H1 (cell line): ENCODE measurements at regions not wholly inside any gene's neighbourhood (a gene's known extent, or its start where the extent isn't known, plus 50 kb on each side); places are given as distances from the start of the nearest gene placed in this dataset.

ENCODE experiments used
- CTCF ChIA-PET: fragments of 300-600 bp; sonication (Branson Sonifier 250); formaldehyde crosslinking; loops from one replicate; lab custom pipeline; 2021; ENCODE audit not compliant: partially characterized antibody; lab: Charles Lee
- POLR2A ChIA-PET: fragments of 300-600 bp; sonication (Branson Sonifier 250); formaldehyde crosslinking; loops from one replicate; lab custom pipeline; 2021; ENCODE audit warnings: inconsistent platforms; ENCODE audit not compliant: partially characterized antibody; lab: Charles Lee
- DNase-seq, 2 experiments: peaks; one replicate each; pipeline versions ENCODE4 v3.0.0 to v3.0.0-alpha.2; 2010 to 2022; ENCODE audit warnings: low spot score in 2 of 2, low read depth in 1 of 2, mixed read lengths in 1 of 2
- FAIRE-seq: peaks from 2 replicates; lab custom pipeline; 2011; peaks lifted over from hg19 to GRCh38; lab: Jason Lieb, UNC
- H2AFZ ChIP-seq: 2 replicates; pipeline ENCODE4 v1.8.1; 2012; ENCODE audit warnings: low read length, inconsistent platforms
- H2AK5ac ChIP-seq: 2 replicates; pipeline ENCODE4 v1.6.1; 2013; ENCODE audit warnings: low read depth, low read length
- H2BK120ac ChIP-seq: replicated peaks from 2 replicates; pipeline ENCODE3; 2013; ENCODE audit warnings: low read depth, low read length, inconsistent platforms
- H2BK12ac ChIP-seq: 2 replicates; pipeline ENCODE4 v1.6.1; 2013; ENCODE audit warnings: low read depth, low read length
- H2BK15ac ChIP-seq: 2 replicates; pipeline ENCODE4 v1.6.1; 2013; ENCODE audit warnings: low read length
- H2BK20ac ChIP-seq: 2 replicates; pipeline ENCODE4 v1.6.1; 2013; ENCODE audit warnings: low read length
- H2BK5ac ChIP-seq: 2 replicates; pipeline ENCODE4 v1.6.1; 2013; ENCODE audit warnings: low read depth, low read length
- H3K14ac ChIP-seq: 2 replicates; pipeline ENCODE4 v1.6.1; 2013; ENCODE audit warnings: inconsistent platforms; ENCODE audit not compliant: insufficient read length
- H3K18ac ChIP-seq: 2 replicates; pipeline ENCODE4 v1.6.1; 2013; ENCODE audit warnings: low read length; ENCODE audit errors: extremely low read depth
- H3K23ac ChIP-seq: 2 replicates; pipeline ENCODE4 v1.6.1; 2013; ENCODE audit warnings: inconsistent platforms; ENCODE audit not compliant: insufficient read length
- H3K23me2 ChIP-seq: 2 replicates; pipeline ENCODE4 v1.6.1; 2013; ENCODE audit warnings: low read depth, low read length
- H3K27ac ChIP-seq: 2 replicates; pipeline ENCODE4 v1.6.1; 2011; ENCODE audit warnings: low read depth, low read length, inconsistent platforms
- H3K27me3 ChIP-seq, 4 experiments: replicated peaks in 1 of 4; 1 replicate in 1 of 4; 2 replicates in 3 of 4; pipeline versions ENCODE4 v1.6.1 to v1.8.1; 2011 to 2013; ENCODE audit warnings: low read length in 3 of 4, mild to moderate bottlenecking in 3 of 4, inconsistent platforms in 2 of 4, mixed read lengths in 2 of 4, moderate library complexity in 1 of 4; ENCODE audit not compliant: control insufficient read depth in 3 of 4, insufficient read depth in 3 of 4; ENCODE audit errors: extremely low read depth in 1 of 4
- H3K36me3 ChIP-seq, 4 experiments: 2 replicates each; pipeline versions ENCODE4 v1.6.1 to v1.8.1; 2011 to 2013; ENCODE audit warnings: mild to moderate bottlenecking in 4 of 4, low read length in 3 of 4, moderate library complexity in 2 of 4, control low read depth in 1 of 4, inconsistent platforms in 1 of 4; ENCODE audit not compliant: insufficient read depth in 4 of 4, control insufficient read depth in 2 of 4
- H3K4ac ChIP-seq: replicated peaks from 2 replicates; pipeline ENCODE3; 2013; ENCODE audit warnings: low read length, low read depth, mixed read lengths, inconsistent platforms; ENCODE audit not compliant: insufficient read length
- H3K4me1 ChIP-seq, 4 experiments: replicated peaks in 1 of 4; 1 replicate in 1 of 4; 2 replicates in 3 of 4; pipeline versions ENCODE4 v1.6.1 to v1.8.1; 2011 to 2013; ENCODE audit warnings: low read length in 3 of 4, inconsistent platforms in 2 of 4, mixed read lengths in 1 of 4; ENCODE audit not compliant: insufficient read depth in 4 of 4, control insufficient read depth in 3 of 4
- H3K4me2 ChIP-seq, 2 experiments: 2 replicates each; pipeline versions ENCODE4 v1.6.1 to v1.8.1; 2011 to 2013; ENCODE audit warnings: low read depth in 2 of 2, low read length in 2 of 2, control low read depth in 1 of 2, inconsistent platforms in 1 of 2, mild to moderate bottlenecking in 1 of 2; ENCODE audit not compliant: insufficient read depth in 1 of 2
- H3K4me3 ChIP-seq, 4 experiments: fragments of 200-600, 300-600 bp in 1 of 4; sonication (generic), shearing (Covaris generic), sonication (Bioruptor Twin) in 1 of 4; 2 replicates each; pipeline versions ENCODE4 v1.5.1 to v1.8.1; 2011 to 2016; ENCODE audit warnings: low read length in 4 of 4, low read depth in 3 of 4, control low read depth in 2 of 4, inconsistent platforms in 2 of 4, mild to moderate bottlenecking in 2 of 4, mixed read lengths in 1 of 4, moderate library complexity in 1 of 4; ENCODE audit not compliant: insufficient read depth in 2 of 4; ENCODE audit errors: extremely low read depth in 1 of 4
- H3K56ac ChIP-seq: replicated peaks from 2 replicates; pipeline ENCODE3; 2013; ENCODE audit warnings: low read depth, mild to moderate bottlenecking, mixed read lengths, low read length, inconsistent platforms; ENCODE audit not compliant: insufficient read length
- H3K79me1 ChIP-seq: 2 replicates; pipeline ENCODE4 v1.6.1; 2013; ENCODE audit warnings: low read depth, low read length, control low read depth
- H3K79me2 ChIP-seq, 2 experiments: 2 replicates each; pipeline versions ENCODE4 v1.6.1 to v1.8.1; 2012 to 2013; ENCODE audit warnings: low read length in 2 of 2, mild to moderate bottlenecking in 2 of 2, inconsistent platforms in 1 of 2; ENCODE audit not compliant: insufficient read depth in 2 of 2, control insufficient read depth in 1 of 2
- H3K9ac ChIP-seq, 4 experiments: replicated peaks in 1 of 4; 1 replicate in 1 of 4; 2 replicates in 3 of 4; pipeline versions ENCODE4 v1.6.1 to v1.8.1; 2011 to 2013; ENCODE audit warnings: low read depth in 3 of 4, low read length in 3 of 4, control low read depth in 2 of 4, mild to moderate bottlenecking in 2 of 4, moderate library complexity in 2 of 4, inconsistent platforms in 1 of 4; ENCODE audit errors: extremely low read depth in 1 of 4
- H3K9me3 ChIP-seq, 2 experiments: 2 replicates each; pipeline versions ENCODE4 v1.6.1 to v1.8.1; 2012 to 2013; ENCODE audit warnings: mild to moderate bottlenecking in 2 of 2, moderate library complexity in 2 of 2, control low read depth in 1 of 2, inconsistent platforms in 1 of 2, low read depth in 1 of 2, low read length in 1 of 2, mixed read lengths in 1 of 2; ENCODE audit not compliant: insufficient read depth in 2 of 2
- H4K20me1 ChIP-seq, 2 experiments: replicated peaks in 1 of 2; 2 replicates each; pipeline versions ENCODE3 to v1.8.1; 2011 to 2013; ENCODE audit warnings: inconsistent platforms in 2 of 2, low read length in 2 of 2, mild to moderate bottlenecking in 1 of 2; ENCODE audit not compliant: insufficient read depth in 2 of 2, control insufficient read depth in 1 of 2
- H4K5ac ChIP-seq: 2 replicates; pipeline ENCODE4 v1.6.1; 2013; ENCODE audit warnings: low read length, low read depth, mixed read lengths, inconsistent platforms; ENCODE audit not compliant: insufficient read length
- H4K8ac ChIP-seq: 2 replicates; pipeline ENCODE4 v1.8.0; 2013; ENCODE audit warnings: mild to moderate bottlenecking, moderate library complexity, low read length, inconsistent platforms; ENCODE audit not compliant: insufficient read depth; ENCODE audit errors: extremely low read depth
- H4K91ac ChIP-seq: replicated peaks from 2 replicates; pipeline ENCODE3; 2013; ENCODE audit warnings: low read length, mixed read lengths, inconsistent platforms; ENCODE audit not compliant: insufficient read length
- CEBPB ChIP-seq: IDR thresholded peaks from 2 replicates; pipeline ENCODE4 v1.6.1; 2012; ENCODE audit warnings: low read depth, low read length
- GABPA ChIP-seq: IDR thresholded peaks from 2 replicates; pipeline ENCODE4 v1.6.1; 2011; ENCODE audit warnings: mild to moderate bottlenecking, low read length, moderate library complexity, borderline replicate concordance; ENCODE audit not compliant: insufficient read depth
- HDAC2 ChIP-seq, 2 experiments: fragments of 300-600 bp in 1 of 2; sonication (generic) in 1 of 2; IDR thresholded peaks; 2 replicates each; pipeline ENCODE4 v1.6.1; 2011 to 2012; ENCODE audit warnings: low read depth in 2 of 2, low read length in 2 of 2, mild to moderate bottlenecking in 2 of 2, moderate library complexity in 2 of 2, borderline replicate concordance in 1 of 2, inconsistent platforms in 1 of 2
- KDM4A ChIP-seq: IDR thresholded peaks from one replicate; pipeline ENCODE4 v1.7.1; 2012; ENCODE audit warnings: low read depth, mild to moderate bottlenecking, moderate library complexity, low read length, inconsistent platforms; ENCODE audit not compliant: severe bottlenecking
- POLR2A ChIP-seq, 2 experiments: IDR thresholded peaks; 1 replicate in 1 of 2; 2 replicates in 1 of 2; pipeline ENCODE4 v1.6.1; 2011; ENCODE audit warnings: low read depth in 2 of 2, low read length in 2 of 2, mild to moderate bottlenecking in 2 of 2; ENCODE audit errors: control extremely low read depth in 1 of 2
- RXRA ChIP-seq: IDR thresholded peaks from 2 replicates; pipeline ENCODE4 v1.6.1; 2011; ENCODE audit warnings: low read depth, mild to moderate bottlenecking, low read length, moderate library complexity; ENCODE audit not compliant: insufficient read depth
- SP1 ChIP-seq: IDR thresholded peaks from 2 replicates; pipeline ENCODE4 v1.6.1; 2011; ENCODE audit warnings: low read depth, low read length
- TEAD4 ChIP-seq: IDR thresholded peaks from 2 replicates; pipeline ENCODE4 v1.6.1; 2012; ENCODE audit warnings: low read depth, low read length, inconsistent platforms, mixed read lengths
- WGBS, 2 experiments: shearing (Covaris generic) in 1 of 2; methylation state at CpG; one replicate each; pipeline versions ENCODE4 v1.1.6 to v1.1.7; 2013 to 2015; ENCODE audit warnings: low lambda C conversion rate in 2 of 2, mixed read lengths in 2 of 2, inconsistent platforms in 1 of 2, low coverage in 1 of 2, missing lambda C conversion rate in 1 of 2; ENCODE audit not compliant: insufficient replicate concordance in 2 of 2, insufficient coverage in 1 of 2, insufficient read length in 1 of 2; ENCODE audit errors: extremely low coverage in 1 of 2, missing lambda C conversion rate in 1 of 2; 5-methylcytosine and 5-hydroxymethylcytosine counted together
- TF ChIP-seq, protein P1 (sequence below), 3 experiments: IDR thresholded peaks; 1 replicate in 2 of 3; 2 replicates in 1 of 3; pipeline versions ENCODE4 v1.5.1 to v1.6.1; 2011; ENCODE audit warnings: low read length in 3 of 3, mild to moderate bottlenecking in 3 of 3, inconsistent platforms in 2 of 3, low read depth in 1 of 3, moderate library complexity in 1 of 3; ENCODE audit not compliant: insufficient read depth in 1 of 3; ENCODE audit errors: control extremely low read depth in 1 of 3
- TF ChIP-seq, protein P2 (sequence below): IDR thresholded peaks from 2 replicates; pipeline ENCODE4 v1.6.1; 2011; ENCODE audit warnings: low read depth, mild to moderate bottlenecking, low read length; ENCODE audit not compliant: insufficient read depth

GRCh38 chr13:77379508-77379907 is 52.6 kb upstream of the MYCBP2 start:
- H3K27me3 ChIP-seq = no peaks in the 10 kb centered on the region
- no peak overlapping the region for H3K27ac ChIP-seq
- H3K9me3 ChIP-seq = no peaks in the 10 kb centered on the region
- no peak overlapping the region for H2BK15ac ChIP-seq
- WGBS, 2 experiments = 70% methylated on average over 2 of the region's 2 CpGs; no CpG with 5 or more reads in 1 of the 2 experiments
- H3K4me1 ChIP-seq = peaks cover 4 to 16% (median 5%) of the 10 kb centered on the region in 4 experiments; a peak in 6 of 7 replicates
- H3K56ac ChIP-seq = no peak overlapping the region
- no peak overlapping the region for H2BK120ac ChIP-seq
- H2AFZ ChIP-seq = peak overlapping the region; percentile 12; the same call in 1 of the 2 replicates
- no peak overlapping the region for H2BK20ac ChIP-seq
- no peak overlapping the region; a peak in 1 of 7 replicates for H3K9ac ChIP-seq
- DNase-seq = no peak
- H3K4me3 ChIP-seq = no peak overlapping the region
- H3K23ac ChIP-seq = no peak overlapping the region
- H3K14ac ChIP-seq = no peak overlapping the region
- H3K18ac ChIP-seq = no peak overlapping the region
- no peak overlapping the region for H2BK12ac ChIP-seq
- H4K91ac ChIP-seq = no peak overlapping the region
- H3K36me3 ChIP-seq = no peaks in the 10 kb centered on the region
- H3K79me2 ChIP-seq = no peaks in the 10 kb centered on the region
- H3K4ac ChIP-seq = no peak overlapping the region
- H2BK5ac ChIP-seq = no peak overlapping the region
- H4K20me1 ChIP-seq = no peaks in the 10 kb centered on the region
- H3K4me2 ChIP-seq = no peak overlapping the region
- H2AK5ac ChIP-seq = no peak overlapping the region
- CTCF ChIA-PET = interaction anchor here (1.3 kb wide), 1 partner anchor 101 kb away, joined by 3 read pairs; no protein-coding TSS in a partner anchor
- POLR2A ChIA-PET = interaction anchor here (0.9 kb wide), 1 partner anchor 1731 kb away, joined by 3 read pairs; no protein-coding TSS in a partner anchor
- no peak overlapping the region for H4K8ac ChIP-seq
- no peak overlapping the region for H4K5ac ChIP-seq
- FAIRE-seq = no peak
- H3K23me2 ChIP-seq = no peaks in the 10 kb centered on the region
- H3K79me1 ChIP-seq = no peaks in the 10 kb centered on the region
- TF ChIP-seq, protein P1, sequence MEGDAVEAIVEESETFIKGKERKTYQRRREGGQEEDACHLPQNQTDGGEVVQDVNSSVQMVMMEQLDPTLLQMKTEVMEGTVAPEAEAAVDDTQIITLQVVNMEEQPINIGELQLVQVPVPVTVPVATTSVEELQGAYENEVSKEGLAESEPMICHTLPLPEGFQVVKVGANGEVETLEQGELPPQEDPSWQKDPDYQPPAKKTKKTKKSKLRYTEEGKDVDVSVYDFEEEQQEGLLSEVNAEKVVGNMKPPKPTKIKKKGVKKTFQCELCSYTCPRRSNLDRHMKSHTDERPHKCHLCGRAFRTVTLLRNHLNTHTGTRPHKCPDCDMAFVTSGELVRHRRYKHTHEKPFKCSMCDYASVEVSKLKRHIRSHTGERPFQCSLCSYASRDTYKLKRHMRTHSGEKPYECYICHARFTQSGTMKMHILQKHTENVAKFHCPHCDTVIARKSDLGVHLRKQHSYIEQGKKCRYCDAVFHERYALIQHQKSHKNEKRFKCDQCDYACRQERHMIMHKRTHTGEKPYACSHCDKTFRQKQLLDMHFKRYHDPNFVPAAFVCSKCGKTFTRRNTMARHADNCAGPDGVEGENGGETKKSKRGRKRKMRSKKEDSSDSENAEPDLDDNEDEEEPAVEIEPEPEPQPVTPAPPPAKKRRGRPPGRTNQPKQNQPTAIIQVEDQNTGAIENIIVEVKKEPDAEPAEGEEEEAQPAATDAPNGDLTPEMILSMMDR (IDR thresholded peaks at IDR 0.05; ENCODE audit: control extremely low read depth in 1 of 3, insufficient read depth in 1 of 3, low read depth in 1 of 3, low read length in 3 of 3) = no peak
- no peak for TF ChIP-seq CEBPB
- TF ChIP-seq KDM4A = no peak
- no peak for TF ChIP-seq GABPA
- TF ChIP-seq SP1 = no peak
- TF ChIP-seq HDAC2 (IDR thresholded peaks at IDR 0.05; ENCODE audit: borderline replicate concordance in 1 of 2, low read depth in 2 of 2, low read length in 2 of 2) = no peak
- TF ChIP-seq TEAD4 = no peak
- TF ChIP-seq POLR2A (IDR thresholded peaks at IDR 0.05; ENCODE audit: control extremely low read depth in 1 of 2, low read depth in 2 of 2, low read length in 2 of 2) = no peak
- TF ChIP-seq, protein P2, sequence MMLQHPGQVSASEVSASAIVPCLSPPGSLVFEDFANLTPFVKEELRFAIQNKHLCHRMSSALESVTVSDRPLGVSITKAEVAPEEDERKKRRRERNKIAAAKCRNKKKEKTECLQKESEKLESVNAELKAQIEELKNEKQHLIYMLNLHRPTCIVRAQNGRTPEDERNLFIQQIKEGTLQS = no peak
- TF ChIP-seq RXRA = no peak
